ENCODE measurements at regions not wholly inside any gene's neighbourhood (a gene's known extent, or its start where the extent isn't known, plus 50 kb on each side); places are given as distances from the start of the nearest gene placed in this dataset.

DNA sequence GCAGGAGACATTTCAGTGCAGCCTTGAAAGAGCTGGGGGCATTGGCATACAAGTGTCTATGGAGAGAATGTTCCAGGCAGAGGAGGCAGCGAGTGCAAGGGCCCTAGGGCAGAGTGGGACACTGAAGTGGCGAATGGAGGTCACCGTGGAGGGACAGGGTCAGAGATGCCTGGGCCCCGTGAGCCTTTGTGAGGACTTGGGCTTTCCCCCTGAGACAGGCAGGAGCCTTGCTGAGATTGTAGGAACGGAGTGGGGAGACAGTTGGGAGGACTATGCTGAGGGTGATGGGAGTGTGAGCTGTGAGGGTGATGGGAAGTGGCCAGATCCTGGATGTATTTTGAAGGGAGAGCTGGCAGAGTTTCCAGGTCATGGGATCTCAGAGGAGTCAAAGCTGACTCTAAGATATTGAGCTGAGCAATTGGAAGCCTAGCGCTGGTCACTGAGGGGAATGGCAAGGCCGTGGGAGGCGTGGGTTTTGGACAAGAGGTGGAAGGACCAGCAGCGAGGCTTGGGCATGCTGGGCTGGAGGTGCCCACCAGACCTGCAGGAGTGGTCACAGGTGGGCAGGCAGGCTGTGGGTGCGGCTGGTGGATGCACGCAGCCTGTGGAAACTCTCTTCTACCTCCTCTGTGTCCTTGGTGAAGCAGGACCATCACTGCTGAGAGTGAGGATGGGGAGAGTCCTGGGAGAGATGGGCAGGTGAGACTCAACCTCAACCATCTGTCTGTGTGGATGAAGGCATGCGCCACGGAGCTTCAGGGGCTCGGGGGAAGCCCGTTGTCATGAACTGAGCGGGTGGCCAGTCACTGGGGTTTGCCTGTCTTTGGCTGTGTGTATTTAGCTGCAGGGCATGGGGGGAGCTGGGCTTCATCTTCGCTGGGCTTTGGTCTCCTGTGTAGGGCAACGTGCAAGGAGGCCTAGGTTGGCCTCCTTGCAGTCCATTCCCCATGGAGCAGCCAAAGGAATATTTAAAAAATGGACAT, 241.2 kb upstream of the HS6ST1 start:
- TF ChIP-seq CTCF (IDR thresholded peaks at IDR 0.05) (no peak), ESRRA (CRISPR knock-in tag; IDR thresholded peaks at IDR 0.05; ENCODE audit: borderline replicate concordance) (no peak), ZMAT4 (CRISPR knock-in tag; IDR thresholded peaks at IDR 0.05) (no peak), JUN (CRISPR knock-in tag; IDR thresholded peaks at IDR 0.05) (no peak)
- TF ChIP-seq, protein P1, sequence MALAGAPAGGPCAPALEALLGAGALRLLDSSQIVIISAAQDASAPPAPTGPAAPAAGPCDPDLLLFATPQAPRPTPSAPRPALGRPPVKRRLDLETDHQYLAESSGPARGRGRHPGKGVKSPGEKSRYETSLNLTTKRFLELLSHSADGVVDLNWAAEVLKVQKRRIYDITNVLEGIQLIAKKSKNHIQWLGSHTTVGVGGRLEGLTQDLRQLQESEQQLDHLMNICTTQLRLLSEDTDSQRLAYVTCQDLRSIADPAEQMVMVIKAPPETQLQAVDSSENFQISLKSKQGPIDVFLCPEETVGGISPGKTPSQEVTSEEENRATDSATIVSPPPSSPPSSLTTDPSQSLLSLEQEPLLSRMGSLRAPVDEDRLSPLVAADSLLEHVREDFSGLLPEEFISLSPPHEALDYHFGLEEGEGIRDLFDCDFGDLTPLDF (CRISPR knock-in tag; IDR thresholded peaks at IDR 0.05): no peak
- TF ChIP-seq, protein P2, sequence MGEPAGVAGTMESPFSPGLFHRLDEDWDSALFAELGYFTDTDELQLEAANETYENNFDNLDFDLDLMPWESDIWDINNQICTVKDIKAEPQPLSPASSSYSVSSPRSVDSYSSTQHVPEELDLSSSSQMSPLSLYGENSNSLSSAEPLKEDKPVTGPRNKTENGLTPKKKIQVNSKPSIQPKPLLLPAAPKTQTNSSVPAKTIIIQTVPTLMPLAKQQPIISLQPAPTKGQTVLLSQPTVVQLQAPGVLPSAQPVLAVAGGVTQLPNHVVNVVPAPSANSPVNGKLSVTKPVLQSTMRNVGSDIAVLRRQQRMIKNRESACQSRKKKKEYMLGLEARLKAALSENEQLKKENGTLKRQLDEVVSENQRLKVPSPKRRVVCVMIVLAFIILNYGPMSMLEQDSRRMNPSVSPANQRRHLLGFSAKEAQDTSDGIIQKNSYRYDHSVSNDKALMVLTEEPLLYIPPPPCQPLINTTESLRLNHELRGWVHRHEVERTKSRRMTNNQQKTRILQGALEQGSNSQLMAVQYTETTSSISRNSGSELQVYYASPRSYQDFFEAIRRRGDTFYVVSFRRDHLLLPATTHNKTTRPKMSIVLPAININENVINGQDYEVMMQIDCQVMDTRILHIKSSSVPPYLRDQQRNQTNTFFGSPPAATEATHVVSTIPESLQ (CRISPR knock-in tag; IDR thresholded peaks at IDR 0.05): no peak
